ENCODE measurements at regions not wholly inside any gene's neighbourhood (a gene's known extent, or its start where the extent isn't known, plus 50 kb on each side); places are given as distances from the start of the nearest gene placed in this dataset.
A peak's percentile ranks its signal among the peaks of the same experiment; 100 is the strongest.

GRCh38 chr13:48156466-48156865 lies 61.6 kb upstream of the MED4 start:
- no peak overlapping the region for H3K4me3 ChIP-seq
- H3K27me3 ChIP-seq, result no peaks in the 10 kb centered on the region
- H3K4me1 ChIP-seq (ENCODE audit: low read depth), result no peaks in the 10 kb centered on the region
- DNase-seq (ENCODE audit: low read depth in 1 of 2, low spot score in 1 of 2), result no peak
- H3K9me3 ChIP-seq (ENCODE audit: low read depth), result no peaks in the 10 kb centered on the region
- no peak overlapping the region for H3K27ac ChIP-seq
- H3K36me3 ChIP-seq, result no peaks in the 10 kb centered on the region
- TF ChIP-seq, protein P1, sequence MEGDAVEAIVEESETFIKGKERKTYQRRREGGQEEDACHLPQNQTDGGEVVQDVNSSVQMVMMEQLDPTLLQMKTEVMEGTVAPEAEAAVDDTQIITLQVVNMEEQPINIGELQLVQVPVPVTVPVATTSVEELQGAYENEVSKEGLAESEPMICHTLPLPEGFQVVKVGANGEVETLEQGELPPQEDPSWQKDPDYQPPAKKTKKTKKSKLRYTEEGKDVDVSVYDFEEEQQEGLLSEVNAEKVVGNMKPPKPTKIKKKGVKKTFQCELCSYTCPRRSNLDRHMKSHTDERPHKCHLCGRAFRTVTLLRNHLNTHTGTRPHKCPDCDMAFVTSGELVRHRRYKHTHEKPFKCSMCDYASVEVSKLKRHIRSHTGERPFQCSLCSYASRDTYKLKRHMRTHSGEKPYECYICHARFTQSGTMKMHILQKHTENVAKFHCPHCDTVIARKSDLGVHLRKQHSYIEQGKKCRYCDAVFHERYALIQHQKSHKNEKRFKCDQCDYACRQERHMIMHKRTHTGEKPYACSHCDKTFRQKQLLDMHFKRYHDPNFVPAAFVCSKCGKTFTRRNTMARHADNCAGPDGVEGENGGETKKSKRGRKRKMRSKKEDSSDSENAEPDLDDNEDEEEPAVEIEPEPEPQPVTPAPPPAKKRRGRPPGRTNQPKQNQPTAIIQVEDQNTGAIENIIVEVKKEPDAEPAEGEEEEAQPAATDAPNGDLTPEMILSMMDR (IDR thresholded peaks at IDR 0.05; ENCODE audit: low read depth, low read length), result no peak

- H3K9me3 ChIP-seq (ENCODE audit: low read depth), result no peaks in the 10 kb centered on the region
- H3K4me1 ChIP-seq (ENCODE audit: low read depth), result no peaks in the 10 kb centered on the region
- TF ChIP-seq, protein P1 (IDR thresholded peaks at IDR 0.05; ENCODE audit: low read depth, low read length), result no peak
- H3K27ac ChIP-seq, result no peak overlapping the region
- H3K27me3 ChIP-seq, result no peaks in the 10 kb centered on the region
- H3K36me3 ChIP-seq, result no peaks in the 10 kb centered on the region
- H3K4me3 ChIP-seq, result no peak overlapping the region
- DNase-seq (ENCODE audit: low read depth in 1 of 2, low spot score in 1 of 2), result peak in 1 of 2 donors; percentile 69
These were observed 60.9 kb upstream of the MED4 start for GRCh38 chr13:48155848-48156247.

DNA sequence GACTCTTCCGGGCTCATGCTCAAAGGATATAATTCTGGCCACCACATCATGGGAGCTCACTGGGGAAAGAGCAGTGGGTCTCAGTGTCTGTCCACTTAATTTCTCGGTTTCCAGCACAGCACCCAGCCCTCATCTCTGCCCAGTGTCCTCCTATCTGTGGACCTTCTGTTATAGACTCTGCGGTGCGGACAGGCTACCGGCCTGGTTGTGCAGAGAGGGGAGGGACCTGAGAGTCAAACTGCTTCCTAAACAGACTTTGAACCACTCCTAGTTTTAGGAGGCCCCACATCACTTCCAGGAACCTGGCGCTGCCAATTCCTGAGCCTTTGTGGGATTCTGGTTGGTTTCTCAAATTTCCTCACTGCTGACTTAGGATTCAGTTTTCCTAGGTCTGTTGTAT lies 59.8 kb upstream of the MED4 start:
- no peaks in the 10 kb centered on the region for H3K9me3 ChIP-seq (ENCODE audit: low read depth)
- no peak overlapping the region for H3K27ac ChIP-seq
- TF ChIP-seq, protein P1 (IDR thresholded peaks at IDR 0.05; ENCODE audit: low read depth, low read length), result no peak
- DNase-seq (ENCODE audit: low read depth in 1 of 2, low spot score in 1 of 2), result no peak
- no peaks in the 10 kb centered on the region for H3K4me1 ChIP-seq (ENCODE audit: low read depth)
- H3K4me3 ChIP-seq, result no peak overlapping the region
- no peaks in the 10 kb centered on the region for H3K36me3 ChIP-seq
- H3K27me3 ChIP-seq, result no peaks in the 10 kb centered on the region

- H3K27ac ChIP-seq, result no peak overlapping the region
These were observed 58.3 kb upstream of the MED4 start for GRCh38 chr13:48153186-48153585.

DNA sequence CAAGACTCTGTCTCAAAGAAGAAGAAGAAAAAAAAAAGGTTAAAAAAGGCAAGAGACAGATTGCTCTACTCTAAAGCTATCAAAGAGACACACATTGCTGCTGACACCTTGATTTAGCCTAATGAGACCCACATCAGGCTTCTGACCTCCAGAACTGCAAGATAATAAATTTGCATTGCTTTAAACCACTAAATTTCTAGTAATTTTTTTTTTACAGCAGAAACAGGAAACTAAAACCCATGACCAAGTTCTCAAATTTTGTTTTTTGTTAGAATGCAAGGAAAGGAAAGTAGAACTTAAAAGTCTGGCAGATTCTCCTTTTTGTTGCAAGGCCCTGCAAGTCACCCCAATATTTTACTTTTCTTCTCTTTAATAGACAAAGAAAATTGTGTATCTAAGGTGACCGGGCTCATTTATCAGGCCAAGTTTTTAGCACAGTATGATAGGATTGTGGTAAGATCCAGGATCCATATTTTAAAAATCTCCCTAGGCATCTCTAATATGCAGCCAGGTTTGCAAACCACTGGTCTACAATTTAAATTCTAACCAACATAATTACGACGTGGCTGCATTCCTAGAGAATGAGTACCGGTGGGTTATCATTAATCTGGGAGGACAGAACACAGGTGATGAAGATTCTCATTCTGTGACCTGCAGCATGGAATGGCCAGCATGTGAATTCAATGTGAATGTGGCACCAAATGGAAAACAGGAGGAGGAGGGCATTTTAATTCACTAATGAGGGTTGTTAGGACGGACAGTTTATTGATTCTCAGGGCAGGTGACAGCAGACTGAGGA lies 56.7 kb upstream of the MED4 start:
- Histone ChIP-seq H3K4me3 (no peak overlapping the region), H3K36me3 (no peaks in the 10 kb centered on the region), H3K9me3 (ENCODE audit: low read depth) (no peaks in the 10 kb centered on the region), H3K4me1 (ENCODE audit: low read depth) (no peaks in the 10 kb centered on the region), H3K27me3 (no peaks in the 10 kb centered on the region), H3K27ac (no peak overlapping the region)
- TF ChIP-seq, protein P1 (IDR thresholded peaks at IDR 0.05; ENCODE audit: low read depth, low read length), result no peak
- no peak for DNase-seq (ENCODE audit: low read depth in 1 of 2, low spot score in 1 of 2)

More at GRCh38 chr13:48153186-48153585, 58.3 kb upstream of the MED4 start:
- H3K27me3 ChIP-seq, result no peaks in the 10 kb centered on the region
- no peak for DNase-seq (ENCODE audit: low read depth in 1 of 2, low spot score in 1 of 2)
- TF ChIP-seq, protein P1 (IDR thresholded peaks at IDR 0.05; ENCODE audit: low read depth, low read length), result no peak
- no peaks in the 10 kb centered on the region for H3K36me3 ChIP-seq
- H3K4me1 ChIP-seq (ENCODE audit: low read depth), result no peaks in the 10 kb centered on the region
- no peak overlapping the region for H3K4me3 ChIP-seq
- no peaks in the 10 kb centered on the region for H3K9me3 ChIP-seq (ENCODE audit: low read depth)

Data from cardiac muscle cell (in vitro differentiated cells and primary cell).